GM12892 (cell line): ENCODE measurements at regions not wholly inside any gene's neighbourhood (a gene's known extent, or its start where the extent isn't known, plus 50 kb on each side); places are given as distances from the start of the nearest gene placed in this dataset.

Source experiments
- POLR2A ChIP-seq: IDR thresholded peaks from 2 replicates; pipeline ENCODE4 v1.6.1; 2011; ENCODE audit warnings: low read depth, low read length, control low read depth
- POLR2AphosphoS5 ChIP-seq: IDR thresholded peaks from 2 replicates; pipeline ENCODE4 v1.6.1; 2011; ENCODE audit warnings: low read depth, low read length, control low read depth
- TAF1 ChIP-seq: IDR thresholded peaks from 2 replicates; pipeline ENCODE4 v1.6.1; 2011; ENCODE audit warnings: low read depth, mild to moderate bottlenecking, control low read depth, low read length, borderline replicate concordance

- TF ChIP-seq POLR2A = no peak
- no peak for TF ChIP-seq POLR2AphosphoS5
- no peak for TF ChIP-seq TAF1
Measured at GRCh38 chr19:30795727-30796126, 423.5 kb downstream of the ZNF536 start.
